Small intestine (tissue), 7 donors: ENCODE measurements at regions not wholly inside any gene's neighbourhood (a gene's known extent, or its start where the extent isn't known, plus 50 kb on each side); places are given as distances from the start of the nearest gene placed in this dataset.

ENCODE experiments used
- DNase-seq, 2 donors: peaks; one replicate each; pipeline versions ENCODE4 v3.0.0 to v3.0.0-alpha.2; 2013
- FAIRE-seq: peaks from 2 replicates; lab custom pipeline; 2012; peaks lifted over from hg19 to GRCh38; lab: Jason Lieb, UNC
- H3K27ac ChIP-seq, 3 donors: one replicate each; pipeline ENCODE4 v1.5.1; 2013; ENCODE audit warnings: low read length in 2 of 3, mild to moderate bottlenecking in 2 of 3, control low read depth in 1 of 3, inconsistent platforms in 1 of 3, low read depth in 1 of 3, moderate library complexity in 1 of 3
- H3K27me3 ChIP-seq, 3 donors: one replicate each; pipeline ENCODE4 v1.6.1; 2013; ENCODE audit warnings: low read length in 3 of 3, inconsistent platforms in 1 of 3; ENCODE audit not compliant: control insufficient read depth in 3 of 3, insufficient read depth in 3 of 3
- H3K36me3 ChIP-seq, 3 donors: one replicate each; pipeline ENCODE4 v1.6.1; 2013; ENCODE audit warnings: low read length in 3 of 3, inconsistent platforms in 1 of 3, low read depth in 1 of 3, mild to moderate bottlenecking in 1 of 3, moderate library complexity in 1 of 3; ENCODE audit not compliant: control insufficient read depth in 3 of 3, insufficient read depth in 2 of 3
- H3K4me1 ChIP-seq, 3 donors: one replicate each; pipeline ENCODE4 v1.6.1; 2013; ENCODE audit warnings: low read length in 2 of 3, inconsistent platforms in 1 of 3, low read depth in 1 of 3, mild to moderate bottlenecking in 1 of 3, moderate library complexity in 1 of 3; ENCODE audit not compliant: control insufficient read depth in 3 of 3, insufficient read depth in 2 of 3
- H3K4me3 ChIP-seq, 3 donors: one replicate each; pipeline ENCODE4 v1.5.1; 2013; ENCODE audit warnings: low read length in 3 of 3, control low read depth in 1 of 3, inconsistent platforms in 1 of 3, low read depth in 1 of 3, mild to moderate bottlenecking in 1 of 3, moderate library complexity in 1 of 3
- H3K9me3 ChIP-seq, 2 donors: one replicate each; pipeline ENCODE4 v1.6.1; 2013; ENCODE audit warnings: low read depth in 1 of 2, low read length in 1 of 2; ENCODE audit not compliant: control insufficient read depth in 2 of 2, insufficient read depth in 1 of 2
- WGBS, 3 donors: extraction: QIAGEN DNeasy Blood & Tissue Kit; methylation state at CpG; one replicate each; pipeline ENCODE4 v1.1.7; 2013; 5-methylcytosine and 5-hydroxymethylcytosine counted together
- donor health status: healthy with polysubstance abuse.
- donor health status: control.
- donor health status: control.
- donor health status: Bipolar disorder and iron deficiency.
- donor health status: healthy.

DNA sequence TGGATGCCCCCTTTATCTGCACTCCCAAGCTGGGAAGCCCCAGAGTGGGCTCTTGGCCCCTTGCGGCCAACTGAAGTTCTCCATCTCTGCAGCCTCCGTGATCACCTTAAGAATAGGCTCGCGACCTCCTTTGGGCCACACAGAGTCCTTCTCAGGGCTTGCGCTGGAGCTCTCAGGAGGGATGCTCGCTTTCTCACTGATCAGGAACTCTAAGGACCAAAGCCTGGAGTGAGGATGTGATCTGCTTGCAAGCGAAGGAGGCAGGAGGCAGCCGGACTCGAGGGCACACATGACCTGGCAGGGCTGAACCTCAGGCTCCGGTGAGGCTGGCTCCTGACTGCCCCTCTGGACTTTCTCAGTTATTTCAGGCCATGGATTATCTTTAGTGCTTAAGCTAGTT, 192.1 kb upstream of the MKI67 start:
- no peak for DNase-seq
- no peak for FAIRE-seq
- H3K27me3 ChIP-seq: no peaks in the 10 kb centered on the region
- 84 to 89% (median 85%) methylated on average over 10 of the region's 10 CpGs for WGBS, 3 donors
- no peak overlapping the region for H3K4me3 ChIP-seq
- no peaks in the 10 kb centered on the region for H3K9me3 ChIP-seq
- no peak overlapping the region for H3K27ac ChIP-seq
- H3K36me3 ChIP-seq: no peaks in the 10 kb centered on the region
- no peaks in the 10 kb centered on the region for H3K4me1 ChIP-seq

GRCh38 chr10:128318913-128319312, 192.7 kb upstream of the MKI67 start:
- no peaks in the 10 kb centered on the region for H3K36me3 ChIP-seq
- no peak overlapping the region for H3K4me3 ChIP-seq
- no peak for DNase-seq
- no peaks in the 10 kb centered on the region for H3K9me3 ChIP-seq
- no peak overlapping the region for H3K27ac ChIP-seq
- H3K4me1 ChIP-seq: no peaks in the 10 kb centered on the region
- H3K27me3 ChIP-seq: no peaks in the 10 kb centered on the region
- WGBS, 3 donors: 58 to 69% (median 63%) methylated on average over 4 of the region's 4 CpGs
- FAIRE-seq: no peak

- H3K27me3 ChIP-seq: peaks cover 0 to 2% (median 0%) of the 10 kb centered on the region in 3 donors
- H3K4me1 ChIP-seq: no peaks in the 10 kb centered on the region
- FAIRE-seq (no peak), DNase-seq (no peak)
- WGBS, 3 donors: 71 to 85% (median 75%) methylated on average over 7 of the region's 7 CpGs
- H3K9me3 ChIP-seq: peaks cover 0 to 4% of the 10 kb centered on the region in 2 donors
- no peak overlapping the region for H3K4me3 ChIP-seq
- no peak overlapping the region for H3K27ac ChIP-seq
- H3K36me3 ChIP-seq: no peaks in the 10 kb centered on the region
Measured at GRCh38 chr10:128322106-128322505, 195.9 kb upstream of the MKI67 start.

DNA sequence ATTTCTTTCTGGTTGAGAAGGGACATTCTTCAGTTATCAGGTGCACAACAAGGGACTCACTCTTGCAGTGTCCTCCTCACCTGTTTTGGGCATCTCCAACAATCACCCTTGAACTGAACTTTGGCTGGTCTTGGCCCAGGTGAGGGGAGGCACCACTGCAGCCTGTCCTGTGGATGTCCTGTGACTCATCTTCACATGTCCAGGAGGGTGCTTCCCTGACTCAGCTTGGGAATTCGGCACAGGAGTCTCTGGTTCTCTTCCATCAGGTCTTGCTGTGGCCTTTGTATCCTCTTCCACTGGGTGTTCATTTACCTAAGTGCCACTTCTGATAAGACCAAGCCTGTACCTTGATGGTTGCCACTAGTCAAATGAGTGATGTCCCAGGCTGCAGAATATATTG, 196.7 kb upstream of the MKI67 start:
- no peak for FAIRE-seq
- Histone ChIP-seq H3K27ac (no peak overlapping the region), H3K9me3 (peaks cover 0 to 4% of the 10 kb centered on the region in 2 donors), H3K4me3 (no peak overlapping the region), H3K27me3 (peaks cover 0 to 2% (median 0%) of the 10 kb centered on the region in 3 donors), H3K36me3 (no peaks in the 10 kb centered on the region), H3K4me1 (no peaks in the 10 kb centered on the region)
- 70 to 83% (median 74%) methylated on average over 1 of the region's 1 CpG for WGBS, 3 donors
- no peak for DNase-seq

DNA sequence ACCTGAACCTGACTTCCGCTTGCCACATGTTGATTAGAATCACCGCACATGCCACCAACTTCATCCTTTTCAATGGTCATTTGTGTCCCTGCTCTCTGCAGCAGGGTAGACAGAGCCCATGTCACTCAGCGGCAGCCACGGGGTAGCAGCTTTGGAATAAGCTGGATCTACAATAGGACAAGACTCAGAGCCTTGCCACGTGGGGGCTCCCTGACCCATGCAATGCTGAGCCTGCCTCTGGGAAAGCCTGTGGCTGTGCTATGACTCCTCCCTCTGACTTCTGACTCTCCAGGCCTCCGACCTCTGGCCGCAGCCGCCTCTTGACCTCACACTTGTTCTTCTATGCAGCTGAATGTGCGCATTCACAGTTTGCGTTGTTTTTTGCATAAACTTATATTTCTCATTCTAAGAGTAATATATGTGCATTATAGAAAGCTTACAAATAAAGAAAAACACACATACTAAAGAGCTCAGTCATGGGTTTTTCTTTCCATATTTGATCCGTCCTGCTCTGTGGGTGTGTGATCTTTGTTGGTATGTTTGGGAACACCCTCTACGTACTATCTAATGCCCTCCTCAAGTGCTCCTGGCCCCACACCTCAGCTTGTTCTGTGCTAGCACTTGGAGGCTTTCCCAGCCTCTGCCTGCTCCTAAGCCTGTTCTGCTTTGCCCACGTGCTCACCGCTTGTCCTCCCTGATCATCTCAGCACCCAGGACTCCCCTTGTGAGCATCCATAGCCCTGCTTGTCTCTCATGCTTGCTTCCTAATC, 198.0 kb upstream of the MKI67 start:
- 47 to 54% (median 49%) methylated on average over 14 of the region's 14 CpGs for WGBS, 3 donors
- peak; percentile 1 to 47 for DNase-seq
- no peak for FAIRE-seq

GRCh38 chr10:128325788-128326187, 199.6 kb upstream of the MKI67 start:
- Histone ChIP-seq H3K27me3 (peaks cover 0 to 2% (median 0%) of the 10 kb centered on the region in 3 donors), H3K4me1 (no peaks in the 10 kb centered on the region), H3K27ac (no peak overlapping the region), H3K4me3 (no peak overlapping the region), H3K9me3 (peaks cover 0 to 4% of the 10 kb centered on the region in 2 donors), H3K36me3 (no peaks in the 10 kb centered on the region)
- DNase-seq: no peak
- no peak for FAIRE-seq
- WGBS, 3 donors: 87 to 89% (median 88%) methylated on average over 9 of the region's 9 CpGs

More for the DNA sequence above, 198.0 kb upstream of the MKI67 start:
- H3K4me3 ChIP-seq: no peak overlapping the region
- no peak overlapping the region for H3K27ac ChIP-seq
- peaks cover 0 to 4% of the 10 kb centered on the region in 2 donors for H3K9me3 ChIP-seq
- H3K27me3 ChIP-seq: peaks cover 0 to 2% (median 0%) of the 10 kb centered on the region in 3 donors
- H3K36me3 ChIP-seq: no peaks in the 10 kb centered on the region
- H3K4me1 ChIP-seq: no peaks in the 10 kb centered on the region

GRCh38 chr10:128326251-128326650, 200.0 kb upstream of the MKI67 start:
- peaks cover 0 to 4% of the 10 kb centered on the region in 2 donors for H3K9me3 ChIP-seq
- DNase-seq: no peak
- no peak overlapping the region for H3K4me3 ChIP-seq
- FAIRE-seq: no peak
- no peak overlapping the region for H3K27ac ChIP-seq
- peaks cover 0 to 2% (median 0%) of the 10 kb centered on the region in 3 donors for H3K27me3 ChIP-seq
- H3K4me1 ChIP-seq: no peaks in the 10 kb centered on the region
- H3K36me3 ChIP-seq: no peaks in the 10 kb centered on the region
- WGBS, 3 donors: 91 to 92% (median 91%) methylated on average over 19 of the region's 19 CpGs

- H3K4me3 ChIP-seq: no peak overlapping the region
- DNase-seq (no peak), FAIRE-seq (no peak)
- 79 to 90% (median 80%) methylated on average over 11 of the region's 11 CpGs for WGBS, 3 donors
- H3K4me1 ChIP-seq: no peaks in the 10 kb centered on the region
- no peaks in the 10 kb centered on the region for H3K36me3 ChIP-seq
- H3K27me3 ChIP-seq: peaks cover 0 to 2% (median 0%) of the 10 kb centered on the region in 3 donors
- no peak overlapping the region for H3K27ac ChIP-seq
- peaks cover 0 to 4% of the 10 kb centered on the region in 2 donors for H3K9me3 ChIP-seq
Measured at GRCh38 chr10:128326851-128327250, 200.6 kb upstream of the MKI67 start.
